SK-N-SH (cell line): ENCODE measurements at regions not wholly inside any gene's neighbourhood (a gene's known extent, or its start where the extent isn't known, plus 50 kb on each side); places are given as distances from the start of the nearest gene placed in this dataset.

Source experiments
- CTCF ChIA-PET: fragments of 300-600, 350-600 bp; formaldehyde crosslinking; extraction: SDS; loops from one replicate; lab custom pipeline; 2021; lab: Yijun Ruan, JAX
- POLR2A ChIA-PET: fragments of 350-600 bp; sonication (Branson Sonifier 250); formaldehyde crosslinking; extraction: SDS; loops from one replicate; lab custom pipeline; 2020; ENCODE audit warnings: antibody characterized with exemption, inconsistent platforms; lab: Yijun Ruan, JAX
- DNase-seq: peaks from one replicate; pipeline ENCODE4 v3.0.0; 2012
- H2AFZ ChIP-seq: fragments of 200-600 bp; sonication (generic); 2 replicates; pipeline ENCODE4 v1.8.1; 2016; ENCODE audit warnings: antibody characterized with exemption, mild to moderate bottlenecking, low read depth
- H3F3A ChIP-seq: fragments of 200-600 bp; sonication (generic); replicated peaks from 2 replicates; pipeline ENCODE3; 2016; ENCODE audit warnings: antibody characterized with exemption, mild to moderate bottlenecking; ENCODE audit not compliant: insufficient read depth
- H3K27ac ChIP-seq, 2 experiments: fragments of 200-500 bp in 1 of 2; fragments of 200-600 bp in 1 of 2; sonication (Bioruptor generic) in 1 of 2; sonication (generic), shearing (Covaris generic) in 1 of 2; 2 replicates each; pipeline versions ENCODE4 v1.5.1 to v1.6.1; 2014 to 2016; ENCODE audit warnings: low read depth in 2 of 2, inconsistent platforms in 1 of 2, low read length in 1 of 2, mild to moderate bottlenecking in 1 of 2, mixed read lengths in 1 of 2
- H3K27me3 ChIP-seq: fragments of 200-600 bp; sonication (generic), shearing (Covaris generic); 2 replicates; pipeline ENCODE4 v1.6.1; 2016; ENCODE audit warnings: mixed run types; ENCODE audit not compliant: insufficient read depth
- H3K36me3 ChIP-seq, 2 experiments: fragments of 200-500 bp in 1 of 2; fragments of 200-600 bp in 1 of 2; sonication (Bioruptor generic) in 1 of 2; sonication (generic) in 1 of 2; replicated peaks in 1 of 2; 2 replicates each; pipeline versions ENCODE3 to v1.5.1; 2014 to 2016; ENCODE audit warnings: low read length in 1 of 2, mild to moderate bottlenecking in 1 of 2; ENCODE audit not compliant: insufficient read depth in 2 of 2, control insufficient read depth in 1 of 2
- H3K4me1 ChIP-seq, 2 experiments: fragments of 200-500 bp in 1 of 2; fragments of 200-600 bp in 1 of 2; sonication (Bioruptor generic) in 1 of 2; sonication (generic), shearing (Covaris generic) in 1 of 2; 2 replicates each; pipeline versions ENCODE4 v1.5.1 to v1.6.1; 2014 to 2016; ENCODE audit warnings: low read depth in 1 of 2, low read length in 1 of 2, mixed run types in 1 of 2; ENCODE audit not compliant: insufficient read depth in 2 of 2, control insufficient read depth in 1 of 2
- H3K4me2 ChIP-seq: fragments of 200-600 bp; sonication (generic), shearing (Covaris generic); 2 replicates; pipeline ENCODE4 v1.6.1; 2017; ENCODE audit warnings: mixed run types
- H3K4me3 ChIP-seq, 2 experiments: fragments of 200-500 bp in 1 of 2; fragments of 200-600 bp in 1 of 2; sonication (Bioruptor generic) in 1 of 2; sonication (generic), shearing (Covaris generic) in 1 of 2; 2 replicates each; pipeline versions ENCODE4 v1.5.1 to v1.8.1; 2014 to 2016; ENCODE audit warnings: low read depth in 2 of 2, inconsistent platforms in 1 of 2, low read length in 1 of 2, mild to moderate bottlenecking in 1 of 2, mixed read lengths in 1 of 2, moderate library complexity in 1 of 2
- H3K79me2 ChIP-seq: fragments of 200-600 bp; sonication (generic); 2 replicates; pipeline ENCODE4 v1.8.1; 2017; ENCODE audit warnings: mild to moderate bottlenecking; ENCODE audit not compliant: insufficient read depth
- H3K9ac ChIP-seq: fragments of 200-600 bp; sonication (generic); 2 replicates; pipeline ENCODE4 v1.6.1; 2017; ENCODE audit warnings: mixed run types
- H3K9me2 ChIP-seq: fragments of 200-600 bp; sonication (generic); 2 replicates; pipeline ENCODE4 v1.6.1; 2017; ENCODE audit warnings: mixed run types
- H3K9me3 ChIP-seq: fragments of 200-600 bp; sonication (generic); 2 replicates; pipeline ENCODE4 v1.6.1; 2017; ENCODE audit warnings: mixed run types, mild to moderate bottlenecking, moderate library complexity
- H4K20me1 ChIP-seq: fragments of 200-600 bp; sonication (generic); 2 replicates; pipeline ENCODE4 v1.6.1; 2017; ENCODE audit warnings: mild to moderate bottlenecking, mixed run types; ENCODE audit not compliant: insufficient read depth
- CHD2 ChIP-seq: fragments of 150-350 bp; IDR thresholded peaks from 2 replicates; pipeline ENCODE4 v1.6.1; 2018; ENCODE audit warnings: low read length; ENCODE audit not compliant: partially characterized antibody
- EP300 ChIP-seq, 2 experiments: IDR thresholded peaks; 2 replicates each; pipeline versions ENCODE4 v1.4.0 to v1.6.1; 2012; ENCODE audit warnings: borderline replicate concordance in 1 of 2, low read depth in 1 of 2, low read length in 1 of 2
- NFIC ChIP-seq: IDR thresholded peaks from 2 replicates; pipeline ENCODE4 v1.4.0; 2012; ENCODE audit warnings: borderline replicate concordance
- RXRA ChIP-seq: IDR thresholded peaks from 2 replicates; pipeline ENCODE4 v1.4.0; 2012; ENCODE audit warnings: low read depth, mild to moderate bottlenecking, borderline replicate concordance
- USF1 ChIP-seq: IDR thresholded peaks from 2 replicates; pipeline ENCODE4 v1.4.0; 2012; ENCODE audit warnings: low read depth, borderline replicate concordance
- WGBS: methylation state at CpG from one replicate; pipeline ENCODE4 v1.1.6; 2017; ENCODE audit warnings: low lambda C conversion rate; 5-methylcytosine and 5-hydroxymethylcytosine counted together
- TF ChIP-seq, protein P1 (sequence below): IDR thresholded peaks from 2 replicates; pipeline ENCODE4; 2012

DNA sequence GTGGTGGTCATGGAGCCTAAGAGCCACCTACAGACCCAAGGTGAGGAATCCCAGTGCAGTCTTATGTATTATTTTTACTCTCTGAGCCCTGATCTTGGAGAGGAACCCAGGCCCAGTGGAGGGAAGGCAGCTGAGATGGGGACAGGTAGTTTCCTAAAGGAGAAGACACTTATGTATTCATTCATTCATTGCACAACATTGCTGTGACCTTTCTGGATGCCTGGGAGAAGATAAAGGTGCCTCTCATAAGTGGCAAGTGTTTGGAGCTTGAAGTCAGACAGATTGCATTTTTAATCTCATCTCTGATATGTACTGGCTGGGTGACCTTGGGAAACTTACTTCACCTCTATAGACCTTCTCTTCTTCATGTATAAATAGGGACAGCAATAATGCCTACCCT is 111.1 kb downstream of the CEBPB start (continued):
- TF ChIP-seq USF1 = no peak

- H3K4me1 ChIP-seq = peaks cover 8 to 24% of the 10 kb centered on the region in 2 experiments; a peak in 3 of 4 replicates
- POLR2A ChIA-PET = no interaction called here
- no peaks in the 10 kb centered on the region for H3K9me2 ChIP-seq
- CTCF ChIA-PET = no interaction called here
- H3K4me2 ChIP-seq = no peak overlapping the region
- no peaks in the 10 kb centered on the region; the same call in 1 of the 2 replicates for H3K27me3 ChIP-seq
- no peak overlapping the region for H3K4me3 ChIP-seq
- no peak overlapping the region for H2AFZ ChIP-seq
- no peaks in the 10 kb centered on the region for H3K79me2 ChIP-seq
- DNase-seq = no peak
- H3K9ac ChIP-seq = no peak overlapping the region
- no peaks in the 10 kb centered on the region for H3K9me3 ChIP-seq
- H4K20me1 ChIP-seq = no peaks in the 10 kb centered on the region
- H3K27ac ChIP-seq = no peak overlapping the region
- no peaks in the 10 kb centered on the region for H3F3A ChIP-seq
- 92% methylated on average over 10 of the region's 10 CpGs for WGBS
- no peaks in the 10 kb centered on the region for H3K36me3 ChIP-seq
- TF ChIP-seq USF1 (no peak), EP300 (IDR thresholded peaks at IDR 0.05; ENCODE audit: borderline replicate concordance in 1 of 2, low read depth in 1 of 2, low read length in 1 of 2) (no peak), RXRA (no peak), CHD2 (no peak)
- TF ChIP-seq, all 33 proteins: peak for 0
These were observed 111.9 kb downstream of the CEBPB start for GRCh38 chr20:50302341-50303057.

DNA sequence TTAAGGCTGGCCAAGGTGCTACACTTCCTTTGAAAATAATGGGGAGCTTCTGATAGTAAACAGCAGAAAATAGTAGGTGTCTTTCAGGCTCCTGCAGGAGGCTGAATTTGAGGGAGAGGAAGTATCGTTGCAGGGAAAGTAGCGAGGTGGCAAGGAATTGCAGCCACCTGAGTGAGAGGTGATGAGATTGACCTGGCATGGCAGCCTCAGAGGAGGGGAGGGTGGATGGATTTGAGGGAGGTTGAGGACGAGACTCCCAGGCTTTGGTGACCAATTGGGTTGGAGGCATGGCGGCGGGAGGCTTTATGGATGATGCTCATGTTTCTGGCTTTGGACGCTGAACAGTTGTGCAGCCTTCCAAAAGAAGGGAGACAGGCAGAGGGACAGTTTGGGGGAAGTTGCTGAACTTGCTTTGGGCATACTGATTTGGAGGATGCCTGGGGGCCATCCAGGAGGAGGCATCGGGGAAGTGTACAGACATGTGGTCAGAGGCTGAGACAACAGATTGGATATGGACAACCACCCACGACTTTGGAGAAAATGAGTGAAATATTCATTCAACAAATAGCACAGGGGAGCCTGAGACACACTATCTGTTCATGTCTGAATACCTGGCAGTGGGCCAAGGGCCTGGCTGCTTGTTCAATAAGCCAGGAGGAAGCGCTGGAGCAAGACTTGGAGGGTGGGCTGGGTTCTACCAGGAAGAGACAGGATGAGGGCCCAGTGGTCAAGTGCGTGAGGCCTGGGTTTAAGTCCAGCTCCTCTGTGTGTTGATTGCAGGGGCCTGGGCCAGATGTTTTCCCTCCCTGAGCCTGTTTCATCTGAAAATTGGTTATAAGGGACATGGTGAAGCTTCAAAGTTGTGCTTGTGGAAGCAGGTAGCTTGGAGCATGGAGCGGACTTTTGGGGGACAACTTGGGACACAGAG is 113.2 kb downstream of the CEBPB start:
- Histone ChIP-seq H3K36me3 (no peaks in the 10 kb centered on the region), H4K20me1 (no peaks in the 10 kb centered on the region), H3K4me3 (no peak overlapping the region), H3K4me2 (no peak overlapping the region), H3K4me1 (peaks cover 9 to 30% of the 10 kb centered on the region in 2 experiments), H3K27ac (peak overlapping the region in 1 of 2 experiments; percentile 62; a peak in 3 of 4 replicates), H2AFZ (no peak overlapping the region), H3F3A (peaks cover 5% of the 10 kb centered on the region), H3K27me3 (no peaks in the 10 kb centered on the region; the same call in 1 of the 2 replicates), H3K9me3 (no peaks in the 10 kb centered on the region), H3K79me2 (no peaks in the 10 kb centered on the region), H3K9me2 (no peaks in the 10 kb centered on the region), H3K9ac (no peak overlapping the region)
- WGBS = 80% methylated on average over 11 of the region's 11 CpGs
- ChIA-PET CTCF (interaction anchor here (1.1 to 1.2 kb wide), 2 partner anchors 8 to 113 kb away, joined by 3 to 5 read pairs; partner anchors contain the start of gene CEBPB), POLR2A (interaction anchor here (0.8 kb wide), 1 partner anchor 8 kb away, joined by 3 read pairs; no protein-coding TSS in a partner anchor)
- TF ChIP-seq, protein P1, sequence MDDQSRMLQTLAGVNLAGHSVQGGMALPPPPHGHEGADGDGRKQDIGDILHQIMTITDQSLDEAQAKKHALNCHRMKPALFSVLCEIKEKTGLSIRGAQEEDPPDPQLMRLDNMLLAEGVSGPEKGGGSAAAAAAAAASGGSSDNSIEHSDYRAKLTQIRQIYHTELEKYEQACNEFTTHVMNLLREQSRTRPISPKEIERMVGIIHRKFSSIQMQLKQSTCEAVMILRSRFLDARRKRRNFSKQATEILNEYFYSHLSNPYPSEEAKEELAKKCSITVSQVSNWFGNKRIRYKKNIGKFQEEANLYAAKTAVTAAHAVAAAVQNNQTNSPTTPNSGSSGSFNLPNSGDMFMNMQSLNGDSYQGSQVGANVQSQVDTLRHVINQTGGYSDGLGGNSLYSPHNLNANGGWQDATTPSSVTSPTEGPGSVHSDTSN = no peak
- peak; percentile 73 for TF ChIP-seq NFIC
- peak; percentile 76 for DNase-seq
